Mucosa of descending colon (tissue), 3 donors: ENCODE measurements at regions not wholly inside any gene's neighbourhood (a gene's known extent, or its start where the extent isn't known, plus 50 kb on each side); places are given as distances from the start of the nearest gene placed in this dataset.
A peak's percentile ranks its signal among the peaks of the same experiment; 100 is the strongest.

Source experiments
- ATAC-seq: fragments of 200-7000 bp; cut with Tn5 transposase; one replicate; pipeline ENCODE4 v1.9.1; 2020; ENCODE audit warnings: mild to moderate bottlenecking, moderate library complexity
- DNase-seq, 3 donors: peaks; one replicate each; pipeline ENCODE4 v3.0.0-alpha.2; 2020
- H3K36me3 ChIP-seq: fragments of 200-600 bp; one replicate; pipeline ENCODE4 v1.8.0; 2021; ENCODE audit warnings: low read depth, mild to moderate bottlenecking
- H3K4me1 ChIP-seq: fragments of 200-600 bp; one replicate; pipeline ENCODE4 v1.8.0; 2021; ENCODE audit warnings: low read depth, mild to moderate bottlenecking
- H3K4me3 ChIP-seq: fragments of 200-600 bp; one replicate; pipeline ENCODE4 v1.8.0; 2021; ENCODE audit warnings: mild to moderate bottlenecking
- H3K9me3 ChIP-seq: fragments of 200-600 bp; one replicate; pipeline ENCODE4 v1.8.0; 2021; ENCODE audit warnings: mild to moderate bottlenecking
- CTCF ChIP-seq: fragments of 200-600 bp; IDR thresholded peaks from one replicate; pipeline ENCODE4 v1.8.0; 2022; ENCODE audit warnings: antibody characterized with exemption, mild to moderate bottlenecking
- intact Hi-C, 2 donors: fragments of 100-400 bp; cut with DNase I in 1 of 2; cut with micrococcal nuclease in 1 of 2; formaldehyde crosslinking; loops; one replicate each; pipeline versions ENCODE4 v1.11.0 to v1.11.1; 2022; cut with DNase I, micrococcal nuclease
- donor health status: DM: no; HTN: no; CAD: no; lungs with moderate emphysema.
- donor health status: DM: no; HTN: no; CAD: no.
- donor health status: DM: no; HTN: yes; CAD: no.

GRCh38 chr22:48198489-48199459, 1436.3 kb downstream of the TBC1D22A start:
- H3K4me3 ChIP-seq = no peak overlapping the region
- H3K9me3 ChIP-seq = no peaks in the 10 kb centered on the region
- intact Hi-C loops = no loop called here
- peak in 1 of 3 donors; percentile 20 for DNase-seq
- no peaks in the 10 kb centered on the region for H3K36me3 ChIP-seq
- ATAC-seq = peak; percentile 45
- H3K4me1 ChIP-seq = no peaks in the 10 kb centered on the region
- TF ChIP-seq CTCF = no peak

GRCh38 chr22:48197189-48197690, 1434.8 kb downstream of the TBC1D22A start:
- no peak for TF ChIP-seq CTCF
- Histone ChIP-seq H3K4me1 (no peaks in the 10 kb centered on the region), H3K36me3 (no peaks in the 10 kb centered on the region), H3K9me3 (no peaks in the 10 kb centered on the region), H3K4me3 (no peak overlapping the region)
- intact Hi-C loops = no loop called here
- DNase-seq (no peak), ATAC-seq (no peak)

DNA sequence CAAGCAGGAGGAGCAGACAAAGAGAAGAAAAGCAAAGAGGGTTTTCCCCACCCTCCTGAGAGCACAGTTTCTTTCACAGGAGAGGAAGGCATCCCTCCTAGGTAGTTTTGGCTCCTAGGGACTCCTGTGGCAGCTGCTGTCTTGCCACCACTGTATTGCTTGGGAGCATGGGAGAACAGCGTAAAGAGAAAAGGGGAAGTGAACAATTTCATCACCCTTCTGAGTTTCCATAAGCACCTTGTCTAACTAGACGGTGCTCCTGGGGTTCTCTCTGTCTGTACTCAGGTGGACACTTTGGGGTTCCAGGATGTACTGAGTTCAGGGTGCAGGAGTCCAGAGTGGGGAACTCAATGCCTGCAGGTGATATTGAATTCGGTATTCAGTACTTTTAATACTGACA, 1430.5 kb downstream of the TBC1D22A start:
- Histone ChIP-seq H3K9me3 (peaks cover 8% of the 10 kb centered on the region), H3K4me3 (no peak overlapping the region), H3K4me1 (no peaks in the 10 kb centered on the region), H3K36me3 (no peaks in the 10 kb centered on the region)
- no peak for TF ChIP-seq CTCF
- ATAC-seq (no peak), DNase-seq (no peak)
- intact Hi-C loops = no loop called here

DNA sequence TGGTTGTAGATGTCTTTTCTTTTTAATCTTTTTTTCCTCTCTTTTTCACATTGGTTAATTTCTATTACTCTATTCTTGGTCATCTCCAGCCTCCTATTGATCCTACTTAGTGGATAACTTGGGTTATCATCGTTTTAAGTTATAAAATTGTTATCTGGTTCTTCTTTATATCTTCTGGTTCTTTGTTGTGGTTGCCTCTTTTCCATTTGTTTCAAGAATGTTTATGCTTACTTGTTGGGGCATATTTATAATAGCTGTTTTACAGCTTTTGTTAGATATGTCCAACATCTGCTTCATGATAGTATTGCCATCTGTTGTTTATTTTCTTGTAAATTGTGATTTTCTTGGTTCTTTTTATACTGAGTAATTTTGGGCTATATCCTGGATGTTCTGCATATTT, 1429.6 kb downstream of the TBC1D22A start:
- Histone ChIP-seq H3K4me1 (no peaks in the 10 kb centered on the region), H3K4me3 (no peak overlapping the region), H3K36me3 (no peaks in the 10 kb centered on the region), H3K9me3 (peaks cover 8% of the 10 kb centered on the region)
- ATAC-seq (no peak), DNase-seq (no peak)
- intact Hi-C loops = no loop called here
- no peak for TF ChIP-seq CTCF

- peak; percentile 21 for ATAC-seq
- H3K4me1 ChIP-seq = no peaks in the 10 kb centered on the region
- H3K36me3 ChIP-seq = no peaks in the 10 kb centered on the region
- DNase-seq = peak in 1 of 3 donors; percentile 17
- H3K9me3 ChIP-seq = peaks cover 8% of the 10 kb centered on the region
- TF ChIP-seq CTCF = no peak
- H3K4me3 ChIP-seq = no peak overlapping the region
- intact Hi-C loops = no loop called here
Observed at GRCh38 chr22:48188231-48188721, 1425.8 kb downstream of the TBC1D22A start.
